Esophagus (tissue), 2 donors: ENCODE measurements at regions not wholly inside any gene's neighbourhood (a gene's known extent, or its start where the extent isn't known, plus 50 kb on each side); places are given as distances from the start of the nearest gene placed in this dataset.

Experiments used
- H3K27ac ChIP-seq, 2 donors: one replicate each; pipeline ENCODE4 v1.5.1; 2013; ENCODE audit warnings: low read depth in 2 of 2, mild to moderate bottlenecking in 2 of 2, inconsistent platforms in 1 of 2, low read length in 1 of 2, moderate library complexity in 1 of 2
- H3K27me3 ChIP-seq, 2 donors: one replicate each; pipeline ENCODE4 v1.6.1; 2013; ENCODE audit warnings: low read length in 2 of 2, control low read depth in 1 of 2, mild to moderate bottlenecking in 1 of 2; ENCODE audit not compliant: insufficient read depth in 2 of 2, control insufficient read depth in 1 of 2
- H3K36me3 ChIP-seq, 2 donors: one replicate each; pipeline ENCODE4 v1.6.1; 2013; ENCODE audit warnings: low read length in 1 of 2; ENCODE audit not compliant: control insufficient read depth in 2 of 2, insufficient read depth in 2 of 2
- H3K4me1 ChIP-seq, 2 donors: one replicate each; pipeline ENCODE4 v1.6.1; 2013; ENCODE audit warnings: low read length in 1 of 2; ENCODE audit not compliant: control insufficient read depth in 2 of 2, insufficient read depth in 2 of 2
- H3K4me3 ChIP-seq, 2 donors: one replicate each; pipeline ENCODE4 v1.5.1; 2013; ENCODE audit warnings: low read length in 2 of 2, mild to moderate bottlenecking in 2 of 2, low read depth in 1 of 2, moderate library complexity in 1 of 2
- H3K9me3 ChIP-seq, 2 donors: one replicate each; pipeline ENCODE4 v1.6.1; 2013; ENCODE audit warnings: mild to moderate bottlenecking in 2 of 2, low read depth in 1 of 2, low read length in 1 of 2, moderate library complexity in 1 of 2; ENCODE audit not compliant: control insufficient read depth in 2 of 2, insufficient read depth in 1 of 2
- WGBS, 2 donors: extraction: QIAGEN DNeasy Blood & Tissue Kit; methylation state at CpG; one replicate each; pipeline ENCODE4 v1.1.7; 2013; 5-methylcytosine and 5-hydroxymethylcytosine counted together
- donor health status: healthy with polysubstance abuse.
- donor health status: Bipolar disorder and iron deficiency.

GRCh38 chr11:134554106-134554505 is 142.1 kb upstream of the B3GAT1 start:
- H3K27ac ChIP-seq, result no peak overlapping the region
- H3K9me3 ChIP-seq, result no peaks in the 10 kb centered on the region
- no peaks in the 10 kb centered on the region for H3K4me1 ChIP-seq
- H3K27me3 ChIP-seq, result no peaks in the 10 kb centered on the region
- 79 to 81% methylated on average over 6 of the region's 6 CpGs for WGBS, 2 donors
- no peaks in the 10 kb centered on the region for H3K36me3 ChIP-seq
- H3K4me3 ChIP-seq, result no peak overlapping the region

DNA sequence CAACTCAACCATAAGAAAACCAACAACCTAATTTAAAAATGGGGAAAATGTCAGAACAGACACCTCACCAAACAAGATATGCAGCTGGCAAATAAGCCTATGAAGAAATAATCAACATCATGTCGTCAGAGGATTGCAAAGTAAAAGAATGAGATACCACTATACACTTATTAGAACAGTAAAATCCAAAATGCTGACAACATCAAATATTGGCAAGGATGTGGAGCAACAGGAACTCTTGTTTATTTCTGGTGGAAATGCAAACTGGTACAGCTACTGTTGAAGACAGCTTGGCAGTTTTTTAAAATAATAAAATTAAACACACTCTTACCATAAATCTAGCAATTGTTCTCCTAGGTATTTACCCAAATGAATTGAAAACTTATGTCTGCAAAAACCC is 140.7 kb upstream of the B3GAT1 start:
- Histone ChIP-seq H3K4me3 (no peak overlapping the region), H3K27me3 (no peaks in the 10 kb centered on the region), H3K9me3 (no peaks in the 10 kb centered on the region), H3K36me3 (no peaks in the 10 kb centered on the region), H3K27ac (no peak overlapping the region), H3K4me1 (no peaks in the 10 kb centered on the region)
- 38 to 43% methylated on average over 1 of the region's 1 CpG for WGBS, 2 donors

DNA sequence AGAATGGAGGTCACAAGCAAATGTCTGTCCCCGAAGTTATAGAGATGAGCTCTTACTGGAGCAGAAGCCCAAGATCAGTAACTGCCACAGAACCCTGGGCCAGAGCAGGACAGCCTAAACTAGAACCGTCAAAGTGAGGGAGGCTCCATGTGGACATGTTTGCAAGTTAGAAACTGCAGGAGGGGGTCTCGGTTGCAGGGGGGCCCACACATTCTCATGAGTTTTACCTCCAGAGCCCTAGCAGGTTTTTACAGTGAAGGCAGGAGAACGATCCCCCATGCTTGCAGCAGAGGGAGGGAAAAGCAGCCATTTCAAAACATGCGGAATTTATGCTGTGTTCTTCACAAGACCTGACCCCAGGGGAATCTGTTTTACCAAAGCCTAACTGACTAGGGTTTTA is 133.5 kb upstream of the B3GAT1 start:
- no peaks in the 10 kb centered on the region for H3K36me3 ChIP-seq
- WGBS, 2 donors, result 80 to 84% methylated on average over 5 of the region's 5 CpGs
- no peaks in the 10 kb centered on the region for H3K27me3 ChIP-seq
- H3K4me3 ChIP-seq, result no peak overlapping the region
- peaks cover 2 to 7% of the 10 kb centered on the region in 2 donors for H3K9me3 ChIP-seq
- peaks cover 0 to 7% of the 10 kb centered on the region in 2 donors for H3K4me1 ChIP-seq
- H3K27ac ChIP-seq, result no peak overlapping the region

- Histone ChIP-seq H3K4me3 (no peak overlapping the region), H3K36me3 (no peaks in the 10 kb centered on the region), H3K4me1 (peaks cover 0 to 7% of the 10 kb centered on the region in 2 donors), H3K27ac (no peak overlapping the region), H3K9me3 (peaks cover 2 to 7% of the 10 kb centered on the region in 2 donors), H3K27me3 (no peaks in the 10 kb centered on the region)
- 78 to 83% methylated on average over 14 of the region's 14 CpGs for WGBS, 2 donors
Measured at GRCh38 chr11:134544095-134544815, 132.2 kb upstream of the B3GAT1 start.

DNA sequence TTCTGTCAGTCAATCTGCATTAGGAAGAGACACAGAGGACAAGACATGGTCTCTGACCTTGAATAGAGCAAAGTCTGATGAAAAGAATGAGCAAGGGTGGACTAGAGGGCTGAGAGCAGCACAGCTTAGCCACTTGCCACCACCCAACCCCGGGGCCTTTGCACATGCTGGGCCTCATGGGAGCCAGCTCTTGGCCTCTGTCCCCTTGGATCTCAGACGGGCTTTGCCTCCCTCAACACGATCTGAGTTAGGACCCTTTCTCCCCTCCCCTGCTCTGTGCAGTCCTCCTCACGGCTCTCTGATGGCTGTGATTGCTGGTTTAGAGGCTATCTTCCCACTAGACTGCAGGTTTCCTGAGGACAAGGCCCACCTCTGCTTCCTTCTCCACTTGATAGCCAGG is 131.6 kb upstream of the B3GAT1 start:
- no peaks in the 10 kb centered on the region for H3K36me3 ChIP-seq
- no peaks in the 10 kb centered on the region for H3K27me3 ChIP-seq
- no peak overlapping the region for H3K4me3 ChIP-seq
- peaks cover 2 to 7% of the 10 kb centered on the region in 2 donors for H3K9me3 ChIP-seq
- 76 to 83% methylated on average over 4 of the region's 4 CpGs for WGBS, 2 donors
- H3K27ac ChIP-seq, result no peak overlapping the region
- H3K4me1 ChIP-seq, result peaks cover 0 to 7% of the 10 kb centered on the region in 2 donors

DNA sequence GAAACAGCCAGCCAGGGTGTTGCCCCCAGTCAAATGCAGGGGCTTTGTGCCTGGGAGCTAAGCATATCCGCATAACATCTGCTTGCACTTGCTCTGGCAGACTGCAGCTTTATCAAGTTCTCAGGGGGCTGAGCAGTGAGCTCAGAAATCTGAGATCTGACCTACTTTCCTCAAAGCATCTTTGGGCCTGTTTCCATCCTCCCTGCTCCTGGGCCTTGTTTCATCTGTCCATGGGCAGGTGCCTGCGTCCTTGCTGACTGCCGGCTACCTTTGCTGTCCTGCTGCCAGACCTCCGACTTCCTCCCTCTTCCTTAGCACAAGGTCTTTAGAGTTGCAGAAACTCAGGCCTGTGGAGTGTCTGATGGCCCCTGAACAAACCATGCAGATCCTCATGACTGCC is 131.2 kb upstream of the B3GAT1 start:
- H3K4me1 ChIP-seq, result peaks cover 0 to 7% of the 10 kb centered on the region in 2 donors
- no peaks in the 10 kb centered on the region for H3K36me3 ChIP-seq
- H3K9me3 ChIP-seq, result peaks cover 2 to 7% of the 10 kb centered on the region in 2 donors
- H3K27me3 ChIP-seq, result no peaks in the 10 kb centered on the region
- H3K27ac ChIP-seq, result no peak overlapping the region
- WGBS, 2 donors, result 80 to 84% methylated on average over 4 of the region's 4 CpGs
- no peak overlapping the region for H3K4me3 ChIP-seq

- no peak overlapping the region for H3K4me3 ChIP-seq
- H3K9me3 ChIP-seq, result peaks cover 2 to 7% of the 10 kb centered on the region in 2 donors
- H3K27ac ChIP-seq, result no peak overlapping the region
- 66% methylated on average over 10 of the region's 10 CpGs for WGBS, 2 donors
- H3K36me3 ChIP-seq, result no peaks in the 10 kb centered on the region
- peaks cover 0 to 7% of the 10 kb centered on the region in 2 donors for H3K4me1 ChIP-seq
- H3K27me3 ChIP-seq, result no peaks in the 10 kb centered on the region
Measured at GRCh38 chr11:134542401-134543165, 130.5 kb upstream of the B3GAT1 start.

DNA sequence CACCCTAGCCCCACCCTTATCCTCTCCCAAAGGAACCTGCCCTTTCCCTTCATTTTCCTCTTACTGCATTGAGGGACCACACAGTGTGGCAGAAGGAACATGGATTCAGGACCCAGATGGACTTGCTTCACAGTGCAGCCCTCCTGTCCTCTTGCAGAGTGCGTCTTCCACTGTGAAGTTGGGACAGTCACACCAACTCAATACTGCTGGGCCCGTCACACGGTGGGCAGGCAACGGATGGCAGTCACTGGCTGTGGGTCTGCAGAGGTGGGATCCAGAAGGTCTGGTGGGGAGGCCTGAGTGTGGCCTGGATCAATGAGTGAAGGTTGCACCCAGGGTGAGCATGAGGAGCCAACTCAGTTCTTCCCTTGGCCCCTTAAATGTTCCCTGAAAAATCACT is 129.9 kb upstream of the B3GAT1 start:
- H3K4me3 ChIP-seq, result no peak overlapping the region
- H3K27me3 ChIP-seq, result no peaks in the 10 kb centered on the region
- peaks cover 2 to 7% of the 10 kb centered on the region in 2 donors for H3K9me3 ChIP-seq
- no peak overlapping the region for H3K27ac ChIP-seq
- H3K4me1 ChIP-seq, result peaks cover 0 to 7% of the 10 kb centered on the region in 2 donors
- 91 to 92% methylated on average over 4 of the region's 4 CpGs for WGBS, 2 donors
- H3K36me3 ChIP-seq, result no peaks in the 10 kb centered on the region

GRCh38 chr11:134541355-134541754 is 129.3 kb upstream of the B3GAT1 start:
- 58 to 64% methylated on average over 6 of the region's 6 CpGs for WGBS, 2 donors
- H3K9me3 ChIP-seq, result peaks cover 2 to 7% of the 10 kb centered on the region in 2 donors
- no peak overlapping the region for H3K27ac ChIP-seq
- H3K4me1 ChIP-seq, result peaks cover 0 to 7% of the 10 kb centered on the region in 2 donors
- H3K4me3 ChIP-seq, result no peak overlapping the region
- no peaks in the 10 kb centered on the region for H3K27me3 ChIP-seq
- no peaks in the 10 kb centered on the region for H3K36me3 ChIP-seq
